ENCODE measurements at regions not wholly inside any gene's neighbourhood (a gene's known extent, or its start where the extent isn't known, plus 50 kb on each side); places are given as distances from the start of the nearest gene placed in this dataset.

DNA sequence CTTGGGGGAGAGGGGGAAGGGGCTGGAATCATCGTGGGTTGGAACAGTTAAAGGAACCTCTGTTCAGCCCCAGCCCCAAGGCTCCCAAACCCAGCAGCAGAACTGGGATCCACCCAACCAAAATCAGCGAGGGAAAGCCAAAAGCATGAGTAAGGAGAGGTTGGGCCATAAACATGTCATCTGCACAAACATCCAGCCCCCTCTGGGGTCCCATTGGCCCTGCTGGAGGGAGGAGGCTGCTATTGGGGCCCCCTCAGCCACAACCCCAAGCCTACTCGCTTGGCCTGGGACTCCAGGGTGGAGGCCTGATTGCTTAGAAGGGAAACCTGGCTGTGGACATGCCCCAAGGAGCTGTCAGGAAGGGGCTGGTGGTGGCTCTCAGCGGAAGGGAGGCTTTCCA is 154.9 kb downstream of the FGF18 start:
- Histone ChIP-seq H4K5ac (ENCODE audit: low read depth, low read length) (no peak overlapping the region), H3K18ac (ENCODE audit: low read depth, low read length) (no peak overlapping the region), H3K4me2 (ENCODE audit: low read depth, low read length) (no peak overlapping the region), H4K8ac (ENCODE audit: low read depth in 2 of 2, low read length in 2 of 2) (no peak overlapping the region), H3K9me3 (ENCODE audit: control insufficient read depth, insufficient read depth, low read length) (peaks cover 3% of the 10 kb centered on the region; the same call in 1 of the 2 replicates), H3K14ac (replicated peaks; ENCODE audit: low read depth, low read length) (no peak overlapping the region), H3K36me3 (ENCODE audit: control insufficient read depth, insufficient read depth, low read length) (no peaks in the 10 kb centered on the region), H3K9me1 (ENCODE audit: insufficient read depth, low read length) (no peaks in the 10 kb centered on the region; the same call in 1 of the 2 replicates), H2BK120ac (ENCODE audit: low read depth, low read length) (no peak overlapping the region), H2BK20ac (ENCODE audit: low read depth, low read length) (no peak overlapping the region), H2AK5ac (ENCODE audit: low read depth, low read length) (no peak overlapping the region), H3K23ac (ENCODE audit: low read depth, low read length) (no peak overlapping the region), H3K27me3 (ENCODE audit: control insufficient read depth, insufficient read depth, low read length) (peaks cover 14% of the 10 kb centered on the region; the same call in 1 of the 2 replicates), H3K56ac (ENCODE audit: extremely low read depth, insufficient read depth, low read length) (no peak overlapping the region), H3K4me1 (ENCODE audit: control insufficient read depth, insufficient read depth, low read length) (no peaks in the 10 kb centered on the region; the same call in 1 of the 2 replicates), H3K9ac (ENCODE audit: low read depth, low read length) (no peak overlapping the region), H4K91ac (ENCODE audit: insufficient read depth, low read depth, low read length) (no peak overlapping the region), H2BK5ac (ENCODE audit: low read depth, low read length, poor library complexity, severe bottlenecking) (no peak overlapping the region), H2AFZ (replicated peaks; ENCODE audit: low read length, poor library complexity) (no peak overlapping the region), H3K4ac (ENCODE audit: low read depth, low read length) (no peak overlapping the region), H2BK15ac (ENCODE audit: low read depth, low read length) (no peak overlapping the region), H2AK9ac (replicated peaks; ENCODE audit: low read depth, low read length, poor library complexity) (no peak overlapping the region), H4K20me1 (ENCODE audit: insufficient read depth, low read length) (no peaks in the 10 kb centered on the region), H3K4me3 (ENCODE audit: insufficient read depth, low read depth, low read length) (no peak overlapping the region), H3K79me1 (ENCODE audit: low read depth in 1 of 2, low read length in 2 of 2) (no peaks in the 10 kb centered on the region), H3K27ac (ENCODE audit: insufficient read depth, low read length) (no peak overlapping the region)
- dilution Hi-C loops (cut with HindIII; ENCODE audit: low sequenced_read_pairs, unreplicated experiment) = no loop called here
- in situ Hi-C loops (cut with MboI; ENCODE audit: low sequenced_read_pairs) = no loop called here
- intact Hi-C loops (cut with micrococcal nuclease) = no loop called here
- TF ChIP-seq CHD1 (IDR thresholded peaks at IDR 0.05; ENCODE audit: low read depth, low read length) = no peak
- TF ChIP-seq MXI1 (IDR thresholded peaks at IDR 0.05; ENCODE audit: borderline replicate concordance, low read depth, low read length) = no peak
- TF ChIP-seq SMC3 (IDR thresholded peaks at IDR 0.05; ENCODE audit: low read depth, low read length) = no peak
- no peak for TF ChIP-seq CEBPB (IDR thresholded peaks at IDR 0.05; ENCODE audit: low read depth, low read length)
- TF ChIP-seq MAFK (IDR thresholded peaks at IDR 0.05; ENCODE audit: low read depth, low read length) = no peak
- TF ChIP-seq RAD21 (IDR thresholded peaks at IDR 0.05; ENCODE audit: low read length) = no peak
- TF ChIP-seq RFX5 (IDR thresholded peaks at IDR 0.05; ENCODE audit: low read depth, low read length) = no peak
- no peak for TF ChIP-seq NFE2L2 (IDR thresholded peaks at IDR 0.05; ENCODE audit: low read depth, low read length)
- TF ChIP-seq RCOR1 (IDR thresholded peaks at IDR 0.05; ENCODE audit: insufficient replicate concordance, low read length) = no peak
- TF ChIP-seq BHLHE40 (IDR thresholded peaks at IDR 0.05; ENCODE audit: low read depth, low read length) = no peak
- no CpG with 5 or more reads among the region's 4 CpGs for WGBS, 2 experiments (ENCODE audit: extremely low coverage in 2 of 2, insufficient read length in 1 of 2)
- BruUV-seq (replicated peaks) = no TSS peak
- CTCF ChIA-PET = interaction anchor here (1.4 kb wide), 1 partner anchor 18 kb away, joined by 3 read pairs; no protein-coding TSS in a partner anchor
- ATAC-seq (ENCODE audit: low read depth) = no peak
- POLR2A ChIA-PET (ENCODE audit: unreplicated experiment) = no interaction called here
- no peak for DNase-seq
